Lower leg skin (tissue), 3 donors: ENCODE measurements at regions not wholly inside any gene's neighbourhood (a gene's known extent, or its start where the extent isn't known, plus 50 kb on each side); places are given as distances from the start of the nearest gene placed in this dataset.

ENCODE experiments used
- POLR2A ChIP-seq, 2 donors: fragments of 450-650 bp; IDR thresholded peaks; one replicate each; pipeline ENCODE4 v1.6.1; 2016 to 2017; ENCODE audit warnings: antibody characterized with exemption in 2 of 2, mild to moderate bottlenecking in 1 of 2, moderate library complexity in 1 of 2
- TF ChIP-seq, protein P1 (sequence below), 3 donors: fragments of 450-650 bp; IDR thresholded peaks; one replicate each; pipeline ENCODE4 v1.5.1; 2016; ENCODE audit warnings: antibody characterized with exemption in 3 of 3, mild to moderate bottlenecking in 3 of 3, moderate library complexity in 2 of 3

DNA sequence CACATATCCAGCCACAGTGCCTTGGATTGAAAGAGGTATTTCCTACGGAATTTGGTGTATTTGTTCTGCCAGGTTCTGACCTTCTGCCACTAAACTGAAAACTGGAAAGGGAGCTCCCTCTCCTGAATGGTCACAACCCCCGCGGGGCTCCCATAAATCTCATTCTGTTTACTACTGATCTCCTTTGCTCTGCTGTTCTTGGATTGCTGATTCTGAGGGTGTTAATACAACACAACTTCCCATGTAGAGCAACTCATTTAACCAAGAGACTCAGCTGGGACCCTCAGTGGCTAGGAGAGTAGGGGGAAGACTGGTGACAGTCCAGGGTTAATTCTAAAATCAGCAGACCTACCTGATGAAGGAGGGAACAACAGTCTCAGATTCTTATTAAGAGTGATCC, 662.9 kb downstream of the INHBA start:
- TF ChIP-seq, protein P1, sequence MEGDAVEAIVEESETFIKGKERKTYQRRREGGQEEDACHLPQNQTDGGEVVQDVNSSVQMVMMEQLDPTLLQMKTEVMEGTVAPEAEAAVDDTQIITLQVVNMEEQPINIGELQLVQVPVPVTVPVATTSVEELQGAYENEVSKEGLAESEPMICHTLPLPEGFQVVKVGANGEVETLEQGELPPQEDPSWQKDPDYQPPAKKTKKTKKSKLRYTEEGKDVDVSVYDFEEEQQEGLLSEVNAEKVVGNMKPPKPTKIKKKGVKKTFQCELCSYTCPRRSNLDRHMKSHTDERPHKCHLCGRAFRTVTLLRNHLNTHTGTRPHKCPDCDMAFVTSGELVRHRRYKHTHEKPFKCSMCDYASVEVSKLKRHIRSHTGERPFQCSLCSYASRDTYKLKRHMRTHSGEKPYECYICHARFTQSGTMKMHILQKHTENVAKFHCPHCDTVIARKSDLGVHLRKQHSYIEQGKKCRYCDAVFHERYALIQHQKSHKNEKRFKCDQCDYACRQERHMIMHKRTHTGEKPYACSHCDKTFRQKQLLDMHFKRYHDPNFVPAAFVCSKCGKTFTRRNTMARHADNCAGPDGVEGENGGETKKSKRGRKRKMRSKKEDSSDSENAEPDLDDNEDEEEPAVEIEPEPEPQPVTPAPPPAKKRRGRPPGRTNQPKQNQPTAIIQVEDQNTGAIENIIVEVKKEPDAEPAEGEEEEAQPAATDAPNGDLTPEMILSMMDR (IDR thresholded peaks at IDR 0.05): no peak
- TF ChIP-seq POLR2A (IDR thresholded peaks at IDR 0.05): no peak
